Loucy (cell line): ENCODE measurements at regions not wholly inside any gene's neighbourhood (a gene's known extent, or its start where the extent isn't known, plus 50 kb on each side); places are given as distances from the start of the nearest gene placed in this dataset.

Experiments
- H2AFZ ChIP-seq: fragments of 200-600 bp; sonication (generic); 2 replicates; pipeline ENCODE4 v1.6.0; 2016; ENCODE audit warnings: antibody characterized with exemption, mild to moderate bottlenecking, low read length, moderate library complexity
- H3F3A ChIP-seq: fragments of 200-600 bp; 2 replicates; pipeline ENCODE4 v1.6.0; 2016; ENCODE audit warnings: antibody characterized with exemption, low read depth, mild to moderate bottlenecking
- H3K27me3 ChIP-seq: fragments of 200-600 bp; sonication (generic); 2 replicates; pipeline ENCODE4 v1.6.1; 2014; ENCODE audit warnings: low read length, mild to moderate bottlenecking; ENCODE audit not compliant: insufficient read depth, poor library complexity, severe bottlenecking
- H3K36me3 ChIP-seq: fragments of 200-600 bp; sonication (generic); 2 replicates; pipeline ENCODE4 v1.6.1; 2016; ENCODE audit warnings: low read length; ENCODE audit not compliant: insufficient read depth
- H3K4me1 ChIP-seq: fragments of 200-600 bp; sonication (generic); 2 replicates; pipeline ENCODE4 v1.5.1; 2014; ENCODE audit warnings: low read length, mild to moderate bottlenecking; ENCODE audit not compliant: insufficient read depth, poor library complexity, severe bottlenecking
- H3K4me2 ChIP-seq: fragments of 200-600 bp; sonication (generic); 2 replicates; pipeline ENCODE4 v1.6.0; 2014; ENCODE audit warnings: antibody characterized with exemption, low read length, low read depth, mild to moderate bottlenecking; ENCODE audit not compliant: poor library complexity, severe bottlenecking
- H3K4me3 ChIP-seq: fragments of 200-600 bp; sonication (generic); 2 replicates; pipeline ENCODE4 v1.5.1; 2014; ENCODE audit warnings: low read length, mild to moderate bottlenecking, mixed read lengths; ENCODE audit not compliant: poor library complexity, severe bottlenecking
- H3K79me2 ChIP-seq: fragments of 200-600 bp; sonication (generic); 2 replicates; pipeline ENCODE4 v1.6.1; 2014; ENCODE audit warnings: low read length; ENCODE audit not compliant: insufficient read depth
- H3K9ac ChIP-seq: fragments of 200-600 bp; sonication (generic); 2 replicates; pipeline ENCODE4 v1.6.0; 2014; ENCODE audit warnings: mild to moderate bottlenecking, low read depth, low read length, moderate library complexity; ENCODE audit not compliant: poor library complexity, severe bottlenecking
- H3K9me2 ChIP-seq: fragments of 200-600 bp; sonication (generic); replicated peaks from 2 replicates; pipeline ENCODE4 v1.6.1; 2016; ENCODE audit warnings: low read depth, low read length, mixed read lengths
- H3K9me3 ChIP-seq: fragments of 200-600 bp; sonication (generic); 2 replicates; pipeline ENCODE4 v1.6.1; 2014; ENCODE audit warnings: mild to moderate bottlenecking, antibody characterized with exemption, low read length, low read depth; ENCODE audit not compliant: insufficient read depth
- H4K20me1 ChIP-seq: fragments of 200-600 bp; sonication (generic); 2 replicates; pipeline ENCODE4 v1.6.0; 2014; ENCODE audit warnings: antibody characterized with exemption, low read length, mild to moderate bottlenecking; ENCODE audit not compliant: insufficient read depth, poor library complexity, severe bottlenecking
- EZH2phosphoT487 ChIP-seq: fragments of 200-600 bp; IDR thresholded peaks from 2 replicates; pipeline ENCODE4 v1.6.1; 2018; ENCODE audit warnings: antibody characterized with exemption, mild to moderate bottlenecking, moderate library complexity, borderline replicate concordance
- TF ChIP-seq, protein P1 (sequence below): fragments of 200-600 bp; sonication (generic); conservative IDR thresholded peaks from 2 replicates; pipeline ENCODE4 v1.5.1; 2014; ENCODE audit warnings: mild to moderate bottlenecking, antibody characterized with exemption, low read length

DNA sequence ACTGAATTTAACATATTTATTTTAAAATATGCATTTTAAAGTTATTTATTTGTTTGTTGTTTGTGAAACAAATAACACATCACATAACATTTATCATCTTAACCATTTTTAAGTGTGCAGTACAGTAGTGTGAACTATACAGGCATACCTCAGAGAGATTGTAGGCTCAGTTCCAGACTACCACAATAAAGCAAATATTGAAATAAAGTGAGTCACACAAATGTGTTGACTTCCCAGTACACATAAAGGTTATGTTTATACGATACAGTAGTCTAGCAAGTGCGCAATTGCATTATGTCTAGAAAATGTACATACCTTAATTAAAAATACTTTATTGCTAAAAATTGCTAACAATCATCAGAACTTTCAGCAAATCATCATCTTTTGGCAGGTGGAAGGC lies 739.4 kb upstream of the ADGRL4 start:
- no peak for TF ChIP-seq EZH2phosphoT487
- TF ChIP-seq, protein P1, sequence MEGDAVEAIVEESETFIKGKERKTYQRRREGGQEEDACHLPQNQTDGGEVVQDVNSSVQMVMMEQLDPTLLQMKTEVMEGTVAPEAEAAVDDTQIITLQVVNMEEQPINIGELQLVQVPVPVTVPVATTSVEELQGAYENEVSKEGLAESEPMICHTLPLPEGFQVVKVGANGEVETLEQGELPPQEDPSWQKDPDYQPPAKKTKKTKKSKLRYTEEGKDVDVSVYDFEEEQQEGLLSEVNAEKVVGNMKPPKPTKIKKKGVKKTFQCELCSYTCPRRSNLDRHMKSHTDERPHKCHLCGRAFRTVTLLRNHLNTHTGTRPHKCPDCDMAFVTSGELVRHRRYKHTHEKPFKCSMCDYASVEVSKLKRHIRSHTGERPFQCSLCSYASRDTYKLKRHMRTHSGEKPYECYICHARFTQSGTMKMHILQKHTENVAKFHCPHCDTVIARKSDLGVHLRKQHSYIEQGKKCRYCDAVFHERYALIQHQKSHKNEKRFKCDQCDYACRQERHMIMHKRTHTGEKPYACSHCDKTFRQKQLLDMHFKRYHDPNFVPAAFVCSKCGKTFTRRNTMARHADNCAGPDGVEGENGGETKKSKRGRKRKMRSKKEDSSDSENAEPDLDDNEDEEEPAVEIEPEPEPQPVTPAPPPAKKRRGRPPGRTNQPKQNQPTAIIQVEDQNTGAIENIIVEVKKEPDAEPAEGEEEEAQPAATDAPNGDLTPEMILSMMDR = no peak
- no peaks in the 10 kb centered on the region for H3K4me1 ChIP-seq

DNA sequence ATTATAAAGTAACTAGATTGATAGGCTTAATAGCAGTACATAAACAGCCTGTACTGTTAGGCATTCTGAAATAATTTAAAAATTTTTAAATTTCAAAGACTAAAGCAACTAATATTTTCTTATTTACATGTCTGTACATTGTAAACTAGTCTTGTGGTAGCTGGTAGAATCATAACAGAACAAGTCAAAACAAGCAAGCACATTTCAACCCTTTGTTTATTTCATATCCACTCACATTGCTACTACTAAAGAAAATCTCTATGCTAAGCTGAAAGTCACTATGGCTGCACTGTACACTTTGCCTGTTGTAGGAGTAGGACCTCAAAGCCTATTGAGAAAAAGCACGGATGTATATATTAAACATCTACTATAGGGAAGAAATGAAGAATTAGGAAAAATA lies 738.2 kb upstream of the ADGRL4 start:
- Histone ChIP-seq H3K9ac (no peak overlapping the region), H3K27me3 (no peaks in the 10 kb centered on the region), H3K4me1 (no peaks in the 10 kb centered on the region)

More for the DNA sequence above, 739.4 kb upstream of the ADGRL4 start:
- Histone ChIP-seq H3K4me3 (no peak overlapping the region), H3K9me3 (no peaks in the 10 kb centered on the region), H2AFZ (no peak overlapping the region), H3K4me2 (no peak overlapping the region), H3K36me3 (no peaks in the 10 kb centered on the region), H3K79me2 (no peaks in the 10 kb centered on the region), H3K27me3 (no peaks in the 10 kb centered on the region), H3K9me2 (no peaks in the 10 kb centered on the region), H4K20me1 (no peaks in the 10 kb centered on the region), H3F3A (no peaks in the 10 kb centered on the region), H3K9ac (no peak overlapping the region)

GRCh38 chr1:79741720-79742421 lies 735.3 kb upstream of the ADGRL4 start:
- Histone ChIP-seq H3K9ac (no peak overlapping the region), H3K9me2 (no peaks in the 10 kb centered on the region), H3K4me2 (no peak overlapping the region)

More for the DNA sequence above, 738.2 kb upstream of the ADGRL4 start:
- Histone ChIP-seq H3K4me3 (no peak overlapping the region), H3F3A (no peaks in the 10 kb centered on the region), H3K9me2 (no peaks in the 10 kb centered on the region), H3K79me2 (no peaks in the 10 kb centered on the region), H3K9me3 (no peaks in the 10 kb centered on the region), H2AFZ (no peak overlapping the region), H3K36me3 (no peaks in the 10 kb centered on the region), H4K20me1 (no peaks in the 10 kb centered on the region), H3K4me2 (no peak overlapping the region)
- TF ChIP-seq EZH2phosphoT487 = no peak
- TF ChIP-seq, protein P1 = no peak

More at GRCh38 chr1:79741720-79742421, 735.3 kb upstream of the ADGRL4 start:
- H3K27me3 ChIP-seq = no peaks in the 10 kb centered on the region
- no peaks in the 10 kb centered on the region for H4K20me1 ChIP-seq
- H3K36me3 ChIP-seq = no peaks in the 10 kb centered on the region
- H3K4me1 ChIP-seq = no peaks in the 10 kb centered on the region
- no peak overlapping the region for H2AFZ ChIP-seq
- H3K9me3 ChIP-seq = no peaks in the 10 kb centered on the region
- no peaks in the 10 kb centered on the region for H3F3A ChIP-seq
- no peaks in the 10 kb centered on the region for H3K79me2 ChIP-seq
- no peak overlapping the region for H3K4me3 ChIP-seq
- TF ChIP-seq EZH2phosphoT487 = no peak
- TF ChIP-seq, protein P1 = no peak
